Hindlimb muscle (tissue), 1 donor: ENCODE measurements at regions not wholly inside any gene's neighbourhood (a gene's known extent, or its start where the extent isn't known, plus 50 kb on each side); places are given as distances from the start of the nearest gene placed in this dataset.

Source experiments
- DNase-seq: peaks from one replicate; pipeline ENCODE4 v3.0.0-alpha.2; 2013

DNA sequence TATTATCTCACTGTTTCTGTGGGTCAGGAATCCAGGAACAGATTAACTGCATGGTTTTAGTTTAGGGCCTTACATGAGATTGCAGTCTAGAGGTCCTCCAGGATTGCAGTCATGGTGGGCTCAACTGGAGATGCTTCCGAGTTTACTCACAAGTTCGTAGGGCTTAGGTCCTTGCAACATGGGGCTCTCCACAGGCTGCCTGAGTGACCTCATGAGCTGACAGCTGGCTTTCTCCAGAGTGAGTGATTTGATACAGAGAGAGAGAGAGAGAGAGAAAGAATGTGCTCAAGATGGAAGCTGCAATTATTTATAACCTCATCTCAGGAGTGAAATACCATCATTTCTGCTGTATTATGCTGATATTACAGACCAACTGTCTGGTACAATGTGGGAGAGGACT is 168.9 kb downstream of the GPAT3 start:
- DNase-seq: no peak

DNA sequence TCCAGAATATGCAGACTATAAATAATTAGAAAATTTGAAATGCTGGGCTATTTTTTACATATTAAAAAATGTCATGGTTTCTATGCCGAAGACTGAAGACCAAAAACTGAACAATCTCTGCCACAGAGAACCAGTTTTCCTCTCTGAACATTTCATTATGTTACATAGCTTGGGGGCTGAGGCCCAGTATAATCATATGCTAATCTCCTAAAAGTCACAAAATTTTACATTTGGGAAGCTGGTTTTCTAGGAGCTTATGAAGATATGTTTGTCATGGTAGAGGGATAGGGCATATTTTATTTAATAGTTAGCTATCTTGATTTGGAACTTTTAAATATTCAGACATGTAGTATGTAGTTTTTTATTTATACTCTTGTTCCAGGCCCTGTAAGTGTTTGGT is 167.8 kb downstream of the GPAT3 start:
- DNase-seq: no peak

DNA sequence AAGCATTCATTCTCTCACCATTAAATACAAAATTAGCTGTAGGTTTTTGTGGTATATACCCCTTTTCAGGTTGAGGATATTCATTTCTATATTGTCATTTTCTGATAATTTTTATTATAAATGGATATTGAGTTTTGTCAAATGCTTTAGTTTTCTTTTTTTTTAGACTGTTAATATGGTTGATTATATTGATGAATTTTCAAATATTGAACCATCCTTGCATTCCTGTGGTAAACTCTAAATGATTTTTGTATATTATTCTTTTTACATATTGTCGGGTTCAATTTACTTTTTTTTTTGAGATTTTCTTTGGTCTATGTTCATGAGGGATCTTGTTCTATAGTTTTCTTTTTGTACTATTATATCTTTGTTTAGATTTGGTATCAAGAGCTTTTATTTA is 165.1 kb downstream of the GPAT3 start:
- DNase-seq: no peak

DNA sequence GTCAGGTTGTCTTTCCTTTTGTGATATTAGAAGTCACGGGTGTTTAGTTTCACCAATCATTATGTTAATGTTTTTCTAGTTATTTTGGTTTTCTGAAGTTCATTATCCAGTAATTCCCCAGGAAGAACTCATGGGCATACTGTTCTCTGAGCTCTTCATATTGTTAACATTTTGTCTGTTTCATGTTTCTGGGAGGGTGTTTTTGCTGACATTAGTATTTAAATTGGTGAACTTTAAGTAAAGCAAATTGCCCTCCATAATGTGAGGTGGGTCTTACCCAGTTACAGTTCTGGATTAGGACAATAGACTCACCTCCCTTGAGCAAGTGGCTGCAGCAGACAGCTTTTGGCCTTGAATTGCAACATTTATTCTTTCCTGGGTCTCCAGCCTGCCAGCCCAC is 163.4 kb downstream of the GPAT3 start:
- no peak for DNase-seq

DNA sequence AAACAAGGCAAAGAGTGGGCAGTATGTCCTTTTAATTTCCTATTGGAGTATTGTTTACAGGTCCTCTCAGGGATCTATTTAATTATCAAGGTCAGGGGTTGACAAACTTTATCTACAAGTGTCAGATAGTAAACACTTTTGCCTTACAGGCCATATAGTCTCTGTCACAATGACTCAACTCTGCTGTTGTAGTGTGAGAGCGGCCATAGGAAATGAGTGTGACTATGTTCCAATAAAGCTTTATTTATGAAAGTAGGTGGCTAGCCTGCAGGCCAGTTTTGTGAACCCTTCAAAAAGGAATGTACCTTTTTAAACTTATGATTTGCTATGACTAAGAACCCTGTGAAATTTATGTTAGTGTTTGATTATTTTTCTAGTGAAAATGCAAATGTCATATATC is 156.1 kb downstream of the GPAT3 start:
- DNase-seq: no peak

DNA sequence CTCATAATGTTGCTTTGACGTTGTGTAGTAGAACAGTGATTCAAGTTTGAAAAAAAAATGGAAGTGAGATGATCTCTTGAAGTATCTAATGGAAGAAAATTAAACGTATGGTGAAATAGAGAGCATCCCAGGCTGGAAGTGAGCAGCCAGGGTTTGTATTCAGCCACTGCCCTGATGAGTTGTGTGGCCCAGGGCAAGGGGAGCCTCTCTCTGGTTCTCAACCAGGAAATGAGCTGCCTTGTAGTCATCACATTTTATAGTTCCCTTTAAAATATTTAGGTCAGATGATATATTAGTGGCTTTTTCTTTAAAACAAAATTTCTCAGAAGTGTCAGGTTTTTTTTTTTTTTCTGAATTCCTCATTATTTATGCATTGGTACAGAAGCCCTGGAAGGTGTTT is 150.3 kb downstream of the GPAT3 start:
- no peak for DNase-seq

DNA sequence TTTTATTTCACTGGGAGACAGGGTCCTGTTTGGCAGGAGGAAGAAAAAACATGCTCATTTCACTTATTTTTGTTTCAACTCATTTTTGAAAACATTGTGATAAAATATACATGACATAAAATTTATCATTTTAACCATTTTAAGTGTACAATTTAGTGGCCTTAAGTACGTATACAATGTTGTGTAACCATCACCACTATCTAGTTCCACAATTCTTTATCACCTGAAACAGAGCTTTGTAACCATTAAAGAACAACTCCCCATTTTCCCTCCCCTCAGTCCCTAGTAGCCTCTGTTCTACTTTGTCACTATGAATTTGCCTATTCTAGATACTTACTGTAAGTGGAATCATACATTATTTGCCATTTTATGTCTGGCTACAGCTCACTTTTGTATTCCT is 143.8 kb downstream of the GPAT3 start:
- no peak for DNase-seq

DNA sequence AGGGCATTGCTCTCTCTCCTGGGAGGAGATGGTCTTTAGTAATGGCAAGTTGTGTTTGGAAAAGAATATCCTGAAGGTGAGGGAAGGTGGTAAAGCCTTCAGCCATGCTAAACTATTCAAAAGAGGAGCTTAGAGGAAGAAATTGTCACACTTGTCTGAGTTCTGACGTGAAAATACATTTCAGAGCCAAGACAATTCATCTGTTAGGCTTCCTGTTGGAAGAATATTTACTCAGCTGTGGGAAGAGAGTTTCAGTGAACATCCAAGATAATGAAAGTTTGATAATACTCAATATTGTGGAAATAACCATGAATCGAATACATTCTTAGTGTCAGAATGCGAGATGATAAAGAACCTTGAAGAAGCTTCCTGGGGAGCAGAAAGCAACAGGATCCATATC is 143.3 kb downstream of the GPAT3 start:
- no peak for DNase-seq

DNA sequence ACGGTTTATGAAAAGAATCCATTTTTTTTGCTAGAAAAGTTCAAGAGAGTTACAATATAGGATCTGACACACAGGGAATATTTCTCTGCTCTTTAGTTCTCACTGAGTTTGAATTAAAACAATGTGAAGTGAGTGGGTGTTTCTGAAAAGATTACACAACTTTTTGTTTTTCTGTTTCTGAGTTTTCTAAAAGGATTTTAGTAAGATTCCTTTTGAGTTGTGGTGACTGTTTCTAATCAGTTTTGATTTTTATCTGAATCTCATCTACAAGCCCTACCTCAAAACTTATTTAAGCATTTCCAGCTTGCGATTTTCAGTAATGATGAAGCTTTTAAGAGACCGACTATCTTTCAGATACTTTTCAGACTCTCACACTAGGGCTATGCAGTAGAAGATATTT is 141.7 kb downstream of the GPAT3 start:
- no peak for DNase-seq

DNA sequence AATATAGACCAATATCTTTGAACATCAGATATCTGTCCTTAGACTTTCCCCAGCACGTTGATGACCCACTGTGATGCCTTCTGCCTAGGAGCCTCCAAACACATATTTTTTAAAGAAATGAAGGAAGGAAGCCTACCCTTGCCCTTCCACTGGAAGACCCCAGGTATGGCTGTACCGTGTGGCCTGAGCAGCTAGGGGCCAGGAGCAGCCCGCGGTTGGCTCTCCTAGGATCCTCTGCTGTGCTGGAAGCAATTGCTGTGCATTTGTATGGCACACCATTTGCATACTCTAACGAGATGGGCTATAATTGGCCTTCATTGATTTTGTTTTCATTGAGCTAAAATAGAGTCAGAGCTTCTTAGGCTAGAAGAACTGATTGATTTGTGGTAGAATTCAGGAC is 128.8 kb downstream of the GPAT3 start:
- no peak for DNase-seq

DNA sequence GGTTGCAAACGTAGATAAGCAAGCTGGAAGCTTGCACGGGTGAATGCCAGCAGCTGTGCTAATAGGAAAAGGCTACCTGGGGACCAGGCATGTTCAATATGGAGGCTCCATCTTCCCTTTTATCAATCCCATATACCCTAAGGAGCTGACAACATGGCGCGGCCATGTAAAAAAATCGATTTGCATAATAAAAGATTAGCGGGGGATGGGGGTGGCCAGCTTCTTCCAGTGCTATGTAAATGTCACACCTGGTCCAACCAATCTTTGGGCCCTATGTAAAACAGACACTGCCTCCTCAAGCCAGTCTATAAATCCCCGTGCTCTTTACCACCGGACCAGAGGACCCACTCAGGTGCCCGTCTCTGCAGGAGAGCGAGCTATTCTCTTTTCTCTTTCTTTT is 128.2 kb downstream of the GPAT3 start:
- no peak for DNase-seq

DNA sequence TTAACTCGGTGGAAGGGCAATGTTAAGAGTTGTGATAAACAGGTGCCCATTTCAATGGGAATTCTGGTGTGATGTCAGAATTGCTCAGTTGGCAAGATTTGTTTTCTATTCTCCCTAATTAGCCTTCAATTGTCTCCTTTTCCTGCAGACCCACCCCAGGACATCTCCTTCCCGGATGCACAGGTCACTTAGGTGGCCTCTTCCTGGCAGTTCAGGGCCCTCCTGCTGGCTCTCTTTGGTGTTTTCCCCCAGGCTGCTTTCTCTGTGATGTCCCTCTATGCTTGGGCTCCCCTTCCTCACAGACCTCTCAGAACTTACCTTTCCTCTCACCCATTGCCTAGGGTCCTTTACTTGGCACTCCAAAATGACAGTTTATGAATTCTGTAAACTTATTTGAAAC is 126.3 kb downstream of the GPAT3 start:
- DNase-seq: no peak

DNA sequence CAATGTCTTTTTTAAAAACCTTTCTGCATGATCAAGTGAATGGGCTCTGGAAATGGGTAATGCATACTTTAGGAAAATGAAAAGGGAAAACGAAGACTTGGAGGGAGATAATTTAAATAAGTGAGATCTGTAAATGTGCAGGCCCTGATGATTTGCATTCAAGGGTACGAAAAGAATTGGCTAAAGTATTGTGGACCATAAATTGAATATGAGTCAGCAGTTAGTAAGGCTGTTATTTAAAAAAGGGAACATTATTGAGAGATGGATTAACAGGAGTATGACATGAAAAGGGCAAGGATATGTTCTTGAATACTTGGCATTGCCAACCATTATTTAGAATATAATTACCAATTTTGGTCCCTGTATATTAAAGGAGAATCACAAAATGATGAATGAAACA is 125.5 kb downstream of the GPAT3 start:
- no peak for DNase-seq

DNA sequence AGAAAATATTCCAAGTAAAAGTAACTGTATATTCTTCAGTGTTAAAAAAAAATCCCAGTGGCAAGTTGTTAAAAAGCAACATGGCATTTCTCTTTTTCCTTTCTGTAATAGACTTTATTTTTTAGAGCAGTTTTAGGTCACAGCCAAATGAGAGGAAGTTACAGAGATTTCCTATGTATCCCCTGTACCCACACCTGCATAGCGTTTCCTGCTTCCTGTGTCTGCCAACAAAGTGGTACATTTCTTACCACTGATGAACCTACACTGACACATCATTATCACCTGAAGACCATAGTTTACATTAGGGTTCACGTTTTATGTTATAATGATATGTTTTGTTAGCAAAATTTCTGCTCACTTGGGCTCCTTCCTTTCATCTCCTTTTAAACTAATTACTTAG is 124.7 kb downstream of the GPAT3 start:
- no peak for DNase-seq

DNA sequence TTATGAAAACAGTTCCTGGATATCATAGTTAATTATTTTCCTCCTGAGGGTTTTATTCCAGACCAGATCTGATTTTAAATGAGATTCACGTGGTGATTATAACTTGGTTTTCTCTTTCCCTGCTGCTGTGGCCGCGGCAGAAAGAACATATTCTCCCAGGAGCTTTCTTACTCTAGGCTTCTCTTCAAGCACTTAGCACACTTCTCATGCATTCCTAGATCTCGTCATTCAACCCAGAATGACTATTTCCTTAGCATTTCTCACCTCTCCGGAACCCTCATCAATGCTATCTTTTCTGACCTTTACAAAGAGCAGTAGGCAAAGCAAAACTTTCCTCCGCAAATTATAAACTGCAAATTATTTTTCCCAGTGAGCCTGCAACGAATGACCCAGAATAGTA is 122.9 kb downstream of the GPAT3 start:
- DNase-seq: peak; percentile 26

DNA sequence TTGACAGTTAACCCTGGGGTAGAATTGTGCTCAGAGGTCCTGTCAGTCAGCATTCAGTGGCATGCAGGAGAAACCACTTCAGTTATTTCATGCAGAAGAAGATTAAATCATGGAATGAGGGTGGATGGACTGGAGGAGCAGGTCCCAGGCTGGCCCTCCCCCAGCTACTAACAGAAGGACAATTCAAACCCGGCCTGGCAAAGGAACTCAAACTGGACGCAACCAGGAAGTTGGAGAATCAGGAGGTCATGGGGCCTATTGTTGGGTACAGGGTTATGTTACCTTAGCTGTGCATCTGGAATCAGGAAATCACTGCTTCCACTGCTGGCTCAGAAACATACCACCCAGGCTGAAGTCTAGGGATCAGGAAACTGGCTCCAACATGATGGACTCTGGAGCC is 121.4 kb downstream of the GPAT3 start:
- DNase-seq: no peak
